HG03442 (cell line): ENCODE measurements at regions not wholly inside any gene's neighbourhood (a gene's known extent, or its start where the extent isn't known, plus 50 kb on each side); places are given as distances from the start of the nearest gene placed in this dataset.
"Not testable (repeated sequence)": the region's sequence is repeated elsewhere in the genome, so short reads cannot be mapped to it uniquely, and the experiment has no call there.

Experiments
- ATAC-seq: cut with Tn5 transposase; IDR thresholded peaks from one replicate; pipeline ENCODE4 v1.9.1; 2021; ENCODE audit warnings: mild to moderate bottlenecking, moderate library complexity; ENCODE audit not compliant: unreplicated experiment

GRCh38 chr16:64085296-64085695 is 1036.6 kb downstream of the CDH11 start:
- no peak for ATAC-seq

- ATAC-seq: no peak
Measured at GRCh38 chr16:64084706-64085105, 1037.2 kb downstream of the CDH11 start.

- ATAC-seq: no peak
Measured at GRCh38 chr16:64083428-64084129, 1038.3 kb downstream of the CDH11 start.

- ATAC-seq: no peak
Measured at GRCh38 chr16:64077242-64077641, 1044.6 kb downstream of the CDH11 start.

DNA sequence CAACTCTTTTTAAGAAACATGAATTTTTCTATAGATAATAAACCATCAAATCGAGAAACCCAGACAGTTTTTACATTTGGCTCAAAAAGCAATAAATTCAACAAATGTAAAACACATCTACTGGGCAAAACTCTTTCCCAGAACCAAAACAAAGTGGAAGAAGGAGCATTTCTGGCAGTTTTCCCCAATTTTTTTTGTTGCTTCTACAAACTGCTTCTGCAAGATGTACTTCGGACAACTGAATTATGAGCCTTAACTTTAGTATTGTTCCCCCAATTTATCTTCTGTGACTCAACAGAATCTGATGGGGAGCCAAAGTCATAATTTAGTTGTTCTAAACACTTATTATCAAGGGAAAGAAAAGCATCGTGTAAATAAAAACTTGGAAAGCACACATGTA is 1047.2 kb downstream of the CDH11 start:
- ATAC-seq: no peak

DNA sequence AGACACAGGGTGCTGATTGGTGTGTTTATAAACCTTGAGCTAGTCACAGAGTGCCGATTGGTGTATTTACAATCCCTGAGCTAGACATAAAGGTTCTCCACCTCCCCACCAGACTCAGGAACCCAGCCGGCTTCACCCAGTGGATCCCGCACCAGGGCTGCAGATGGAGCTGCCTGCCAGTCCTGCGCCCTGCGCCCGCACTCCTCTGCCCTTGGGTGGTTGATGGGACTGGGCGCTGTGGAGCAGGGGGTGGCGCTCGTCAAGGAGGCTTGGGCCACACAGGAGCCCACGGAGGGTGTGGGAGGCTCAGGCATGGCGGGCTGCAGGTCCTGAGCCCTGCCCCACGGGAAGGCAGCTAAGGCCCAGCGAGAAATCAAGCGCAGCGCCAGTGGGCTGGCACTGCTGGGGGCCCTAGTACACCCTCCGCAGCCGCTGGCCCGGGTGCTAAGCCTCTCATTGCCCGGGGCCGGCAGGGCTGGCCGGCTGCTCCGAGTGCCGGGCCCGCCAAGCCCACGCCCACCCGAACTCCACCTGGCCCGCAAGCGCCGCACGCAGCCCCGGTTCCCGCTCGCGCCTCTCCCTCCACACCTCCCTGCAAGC is 1049.6 kb downstream of the CDH11 start:
- ATAC-seq: not testable (repeated sequence)

GRCh38 chr16:64065523-64065922 is 1056.3 kb downstream of the CDH11 start:
- ATAC-seq: no peak

- no peak for ATAC-seq
Measured at GRCh38 chr16:64061621-64062020, 1060.2 kb downstream of the CDH11 start.

GRCh38 chr16:64060631-64061030 is 1061.2 kb downstream of the CDH11 start:
- ATAC-seq: no peak

DNA sequence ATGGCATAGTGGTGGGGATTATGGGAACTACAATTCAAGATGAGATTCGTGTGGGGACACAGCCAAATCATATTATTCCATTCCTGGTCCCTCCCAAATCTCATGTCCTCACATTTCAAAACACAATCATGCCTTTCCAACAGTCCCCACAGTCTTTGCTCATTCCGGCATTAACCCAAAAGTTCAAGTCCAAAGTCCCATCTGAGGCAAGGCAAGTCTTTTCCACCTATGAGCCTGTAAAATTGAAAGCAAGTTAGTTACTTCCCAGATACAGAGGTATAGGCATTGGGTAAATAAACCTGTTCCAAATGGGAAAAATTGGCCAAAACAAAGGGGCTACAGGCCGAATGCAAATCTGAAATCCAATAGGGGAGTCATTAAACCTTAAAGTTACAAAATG is 1063.2 kb downstream of the CDH11 start:
- ATAC-seq: no peak

- ATAC-seq: no peak
Measured at GRCh38 chr16:64051824-64052223, 1070.0 kb downstream of the CDH11 start.

- ATAC-seq: no peak
Measured at GRCh38 chr16:64047878-64048277, 1074.0 kb downstream of the CDH11 start.

DNA sequence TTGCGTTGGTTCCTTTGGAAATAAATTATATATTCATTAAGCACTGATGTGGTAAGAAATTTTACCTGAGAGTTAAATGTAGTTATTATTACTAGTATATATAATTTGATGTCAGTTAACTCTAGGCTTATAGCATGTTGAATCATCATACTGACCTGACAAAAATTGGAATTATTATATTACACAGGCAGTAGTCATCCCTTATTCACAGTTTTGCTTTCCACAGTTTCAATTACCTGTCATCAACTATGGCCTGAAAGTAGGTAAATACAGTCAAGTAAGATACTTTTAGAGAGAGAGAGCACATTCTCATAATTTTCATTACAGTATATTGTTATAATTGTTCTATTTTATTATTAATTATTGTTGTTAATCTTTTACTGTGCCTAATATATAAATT is 1074.7 kb downstream of the CDH11 start:
- no peak for ATAC-seq

- ATAC-seq: no peak
Measured at GRCh38 chr16:64035337-64035736, 1086.5 kb downstream of the CDH11 start.

- no peak for ATAC-seq
Measured at GRCh38 chr16:64019339-64019738, 1102.5 kb downstream of the CDH11 start.

- ATAC-seq: no peak
Measured at GRCh38 chr16:64017796-64018195, 1104.1 kb downstream of the CDH11 start.

DNA sequence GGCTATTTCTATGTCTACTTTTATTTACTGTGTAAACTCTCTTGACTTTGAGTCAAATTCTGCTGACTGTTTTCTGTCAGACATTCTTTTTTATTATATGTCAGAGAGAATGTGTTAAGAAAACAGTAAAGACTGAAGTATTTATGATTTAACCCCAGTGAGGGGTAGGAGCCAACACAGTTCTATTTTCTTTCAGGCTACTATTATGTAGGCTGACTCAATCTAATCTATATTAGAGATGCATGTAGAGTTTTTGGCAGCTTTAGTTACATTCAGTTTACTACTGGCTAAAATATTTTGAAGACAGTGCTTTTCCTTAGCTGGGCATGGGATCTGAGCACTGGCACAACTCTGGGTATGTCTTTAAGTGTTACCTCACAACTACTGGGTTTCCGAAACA is 1108.0 kb downstream of the CDH11 start:
- ATAC-seq: no peak

GRCh38 chr16:64012166-64012565 is 1109.7 kb downstream of the CDH11 start:
- ATAC-seq: no peak

DNA sequence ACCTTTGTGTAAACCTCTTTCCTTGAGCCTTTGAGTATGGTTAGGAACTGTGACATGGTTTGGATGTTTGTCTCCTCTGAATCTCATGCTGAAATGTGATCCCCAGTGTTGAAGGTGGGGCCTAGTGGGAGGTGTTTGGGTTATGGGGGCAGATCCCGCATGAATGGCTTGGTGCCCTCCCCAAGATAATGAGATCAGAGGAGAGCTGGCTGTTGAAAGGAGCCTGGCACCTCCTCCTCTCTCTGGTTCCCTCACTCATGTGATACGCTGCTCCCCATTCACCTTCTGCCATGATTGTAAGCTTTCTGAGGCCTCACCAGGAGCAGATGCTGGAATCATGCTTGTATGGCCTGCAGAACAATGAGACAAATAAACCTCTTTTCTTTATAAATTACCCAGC is 1110.2 kb downstream of the CDH11 start:
- no peak for ATAC-seq

DNA sequence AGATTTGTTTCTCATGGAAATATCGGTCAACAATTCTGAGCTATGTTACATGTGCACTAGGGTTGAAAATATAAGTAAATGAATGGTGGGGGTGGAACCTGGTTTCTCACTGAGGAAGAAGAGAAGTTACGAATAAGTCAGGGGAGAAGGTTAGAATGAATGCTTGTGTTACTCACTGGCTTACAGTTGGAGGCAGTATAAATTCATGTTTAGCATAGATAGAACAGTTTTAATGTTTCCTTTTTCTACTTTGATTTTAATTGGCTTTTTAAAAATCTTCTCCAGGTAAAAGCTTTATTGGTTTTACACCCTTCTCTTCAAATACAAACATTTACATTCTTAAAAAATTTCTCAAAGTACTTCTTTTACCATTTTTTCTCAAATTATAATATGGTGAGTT is 1113.7 kb downstream of the CDH11 start:
- no peak for ATAC-seq

- no peak for ATAC-seq
Measured at GRCh38 chr16:64004116-64004515, 1117.7 kb downstream of the CDH11 start.

- ATAC-seq: no peak
Measured at GRCh38 chr16:63995025-63995424, 1126.8 kb downstream of the CDH11 start.

DNA sequence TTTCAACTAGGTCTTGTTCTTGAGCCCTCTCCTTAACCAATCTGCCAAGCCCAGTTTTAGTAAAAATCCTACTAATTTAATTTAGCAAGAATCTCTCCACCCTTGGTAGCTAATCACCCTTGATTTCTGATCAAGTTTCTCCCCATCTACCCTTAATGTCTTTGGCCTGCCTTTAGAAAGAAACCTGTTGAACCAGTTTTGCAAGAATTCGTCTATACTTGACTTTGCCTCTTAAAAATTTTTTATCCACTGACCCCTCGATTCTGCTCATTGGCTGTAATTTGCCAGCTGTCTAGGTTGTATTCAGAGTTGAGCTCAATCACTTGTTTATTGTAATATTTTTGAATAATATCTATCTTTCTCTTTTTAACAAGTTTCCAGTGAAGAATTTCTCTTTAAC is 1138.5 kb downstream of the CDH11 start:
- no peak for ATAC-seq
